ENCODE measurements at regions not wholly inside any gene's neighbourhood (a gene's known extent, or its start where the extent isn't known, plus 50 kb on each side); places are given as distances from the start of the nearest gene placed in this dataset.

DNA sequence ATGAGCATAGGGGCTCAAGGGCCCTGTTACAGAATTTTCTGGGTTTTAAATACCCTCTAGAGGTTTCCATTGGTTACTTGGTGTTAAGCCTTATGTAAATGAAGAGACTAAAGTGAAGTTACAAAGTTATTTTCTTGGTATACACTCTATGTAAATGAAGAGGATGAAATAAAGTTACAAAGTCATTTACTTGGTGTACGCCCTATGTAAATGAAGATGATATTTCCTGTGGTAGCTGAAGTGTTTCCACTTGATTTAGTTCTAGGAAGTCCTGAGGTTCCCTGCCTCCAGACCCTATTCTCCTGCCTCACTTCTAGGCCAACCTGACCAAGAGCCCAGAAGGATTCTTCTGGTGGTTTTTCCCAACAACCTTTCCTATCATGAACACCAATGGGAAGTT, 126.1 kb downstream of the SPTSSA start:
- Histone ChIP-seq H3K36me3 (no peaks in the 10 kb centered on the region), H3K27me3 (no peaks in the 10 kb centered on the region), H3K9me3 (no peaks in the 10 kb centered on the region), H3K4me1 (peaks cover 0 to 11% of the 10 kb centered on the region in 2 donors), H3K4me3 (no peak overlapping the region), H3K27ac (no peak overlapping the region)
- no peak for DNase-seq (ENCODE audit: low spot score)
- TF ChIP-seq, protein P1, sequence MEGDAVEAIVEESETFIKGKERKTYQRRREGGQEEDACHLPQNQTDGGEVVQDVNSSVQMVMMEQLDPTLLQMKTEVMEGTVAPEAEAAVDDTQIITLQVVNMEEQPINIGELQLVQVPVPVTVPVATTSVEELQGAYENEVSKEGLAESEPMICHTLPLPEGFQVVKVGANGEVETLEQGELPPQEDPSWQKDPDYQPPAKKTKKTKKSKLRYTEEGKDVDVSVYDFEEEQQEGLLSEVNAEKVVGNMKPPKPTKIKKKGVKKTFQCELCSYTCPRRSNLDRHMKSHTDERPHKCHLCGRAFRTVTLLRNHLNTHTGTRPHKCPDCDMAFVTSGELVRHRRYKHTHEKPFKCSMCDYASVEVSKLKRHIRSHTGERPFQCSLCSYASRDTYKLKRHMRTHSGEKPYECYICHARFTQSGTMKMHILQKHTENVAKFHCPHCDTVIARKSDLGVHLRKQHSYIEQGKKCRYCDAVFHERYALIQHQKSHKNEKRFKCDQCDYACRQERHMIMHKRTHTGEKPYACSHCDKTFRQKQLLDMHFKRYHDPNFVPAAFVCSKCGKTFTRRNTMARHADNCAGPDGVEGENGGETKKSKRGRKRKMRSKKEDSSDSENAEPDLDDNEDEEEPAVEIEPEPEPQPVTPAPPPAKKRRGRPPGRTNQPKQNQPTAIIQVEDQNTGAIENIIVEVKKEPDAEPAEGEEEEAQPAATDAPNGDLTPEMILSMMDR (IDR thresholded peaks at IDR 0.05): no peak

DNA sequence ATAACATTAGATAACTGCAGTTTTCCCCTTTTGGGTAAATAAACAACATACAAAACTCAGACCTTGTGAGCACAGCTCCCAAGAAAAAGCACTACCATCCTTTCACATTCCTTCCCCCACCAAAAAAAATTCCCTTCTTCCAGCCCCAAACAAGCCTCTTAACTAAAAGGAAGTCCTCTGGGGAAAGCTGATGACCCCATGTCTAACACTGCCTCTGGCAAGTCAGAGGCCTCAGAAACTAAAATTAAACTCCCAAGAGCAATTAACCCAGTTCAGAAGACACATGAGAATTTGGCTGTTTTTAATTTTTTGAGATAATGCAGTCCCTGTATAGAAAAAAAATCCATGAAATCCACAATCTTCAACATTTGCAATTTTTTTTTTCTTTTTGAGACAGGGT, 127.7 kb downstream of the SPTSSA start:
- H3K4me1 ChIP-seq: peaks cover 0 to 11% of the 10 kb centered on the region in 2 donors
- TF ChIP-seq, protein P1 (IDR thresholded peaks at IDR 0.05): no peak
- H3K27ac ChIP-seq: no peak overlapping the region
- DNase-seq (ENCODE audit: low spot score): no peak
- H3K36me3 ChIP-seq: no peaks in the 10 kb centered on the region
- H3K4me3 ChIP-seq: no peak overlapping the region
- H3K9me3 ChIP-seq: no peaks in the 10 kb centered on the region
- no peaks in the 10 kb centered on the region for H3K27me3 ChIP-seq

DNA sequence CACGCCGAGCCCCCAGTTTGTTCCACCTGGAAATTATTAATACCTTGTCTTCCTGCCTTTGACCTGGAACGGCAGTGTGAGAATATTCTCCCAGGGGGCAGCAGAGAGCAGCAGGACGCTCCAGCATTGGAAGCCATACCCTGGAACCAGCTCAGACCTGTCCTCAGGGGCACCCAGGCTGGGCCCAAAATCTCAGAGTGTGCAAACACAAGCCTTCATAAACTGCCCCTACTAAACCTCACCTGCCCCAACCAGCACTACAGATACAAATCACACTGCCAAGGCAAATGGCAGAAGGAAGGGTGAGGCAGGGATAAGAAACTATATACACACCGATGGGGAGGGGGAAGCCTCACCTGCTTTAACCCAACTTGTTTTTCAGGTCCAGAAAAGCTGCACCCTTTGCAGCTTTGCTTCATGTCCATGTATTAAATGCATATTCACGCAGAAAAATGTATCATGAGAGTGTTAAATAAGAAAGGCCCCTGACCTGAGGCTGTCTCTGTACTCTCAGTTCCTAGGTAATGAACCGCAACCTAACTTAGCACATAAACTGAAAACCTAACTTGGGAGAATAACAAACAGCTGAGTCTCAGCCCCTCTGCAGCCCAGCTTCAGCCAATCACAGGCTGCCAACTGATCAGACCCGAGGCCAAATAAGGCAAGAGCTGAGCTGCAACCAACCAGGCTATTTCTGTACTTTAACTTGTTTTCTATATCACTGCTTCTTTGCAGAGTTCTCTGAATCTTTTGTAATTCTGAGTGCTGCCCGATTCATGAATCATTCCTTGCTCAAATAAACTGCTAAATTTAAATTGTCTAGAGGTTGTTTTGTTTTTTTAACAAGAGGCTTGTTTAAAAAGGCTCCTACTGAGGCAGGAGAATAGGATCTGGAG, 130.1 kb downstream of the SPTSSA start:
- TF ChIP-seq, protein P1 (IDR thresholded peaks at IDR 0.05): peak; percentile 57 to 87
- Histone ChIP-seq H3K27me3 (no peaks in the 10 kb centered on the region), H3K4me3 (no peak overlapping the region), H3K4me1 (peaks cover 0 to 11% of the 10 kb centered on the region in 2 donors), H3K9me3 (no peaks in the 10 kb centered on the region), H3K27ac (no peak overlapping the region), H3K36me3 (no peaks in the 10 kb centered on the region)
- peak; percentile 65 for DNase-seq (ENCODE audit: low spot score)

DNA sequence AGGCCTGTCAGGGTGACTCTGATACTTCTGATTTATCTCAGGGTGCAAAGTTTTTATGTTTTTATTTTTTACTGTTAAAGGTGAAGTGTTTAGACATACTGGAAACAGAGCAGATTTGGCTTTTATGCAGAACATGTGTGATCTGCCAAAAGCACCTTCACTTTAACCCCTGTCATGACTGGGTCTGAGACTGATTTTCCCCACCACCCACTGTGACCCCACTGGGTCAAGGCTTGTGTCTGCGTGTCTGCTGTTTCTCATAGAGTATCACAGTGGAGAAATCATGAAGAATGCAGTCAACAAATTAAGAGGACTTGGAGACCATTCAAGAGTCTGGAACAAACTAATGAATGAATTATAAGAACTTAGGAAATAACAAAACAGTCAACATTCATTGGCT, 131.2 kb downstream of the SPTSSA start:
- Histone ChIP-seq H3K9me3 (no peaks in the 10 kb centered on the region), H3K27me3 (no peaks in the 10 kb centered on the region), H3K4me1 (peaks cover 0 to 11% of the 10 kb centered on the region in 2 donors), H3K36me3 (no peaks in the 10 kb centered on the region), H3K4me3 (no peak overlapping the region), H3K27ac (no peak overlapping the region)
- DNase-seq (ENCODE audit: low spot score): no peak
- TF ChIP-seq, protein P1 (IDR thresholded peaks at IDR 0.05): no peak

DNA sequence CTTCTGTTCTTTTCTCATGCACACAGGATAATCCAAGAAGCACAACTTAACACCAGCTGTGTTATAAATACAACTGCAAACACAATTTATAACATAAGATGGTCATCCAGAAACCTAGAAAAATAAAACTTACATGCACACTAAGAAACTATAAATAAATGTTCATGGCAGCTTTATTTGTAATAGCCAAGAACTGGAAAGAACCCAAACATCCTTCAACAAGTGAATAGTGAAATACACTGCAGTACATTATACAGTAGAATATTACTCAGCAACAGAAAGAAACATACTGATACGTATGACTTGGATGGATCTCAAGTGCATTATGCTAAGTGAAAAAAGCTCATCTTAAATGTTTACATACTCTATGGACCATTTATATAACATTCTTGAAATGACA, 132.7 kb downstream of the SPTSSA start:
- no peak for DNase-seq (ENCODE audit: low spot score)
- H3K4me1 ChIP-seq: peaks cover 0 to 11% of the 10 kb centered on the region in 2 donors
- no peaks in the 10 kb centered on the region for H3K27me3 ChIP-seq
- TF ChIP-seq, protein P1 (IDR thresholded peaks at IDR 0.05): no peak
- no peaks in the 10 kb centered on the region for H3K36me3 ChIP-seq
- H3K27ac ChIP-seq: no peak overlapping the region
- no peaks in the 10 kb centered on the region for H3K9me3 ChIP-seq
- H3K4me3 ChIP-seq: no peak overlapping the region
